Astrocyte (in vitro differentiated cells and primary cell): ENCODE measurements at regions not wholly inside any gene's neighbourhood (a gene's known extent, or its start where the extent isn't known, plus 50 kb on each side); places are given as distances from the start of the nearest gene placed in this dataset.

Experiments
- EZH2 ChIP-seq: IDR thresholded peaks from 2 replicates; pipeline ENCODE4 v1.6.1; 2012; ENCODE audit warnings: mild to moderate bottlenecking, low read length, inconsistent platforms; ENCODE audit not compliant: insufficient read depth
- TF ChIP-seq, protein P1 (sequence below): IDR thresholded peaks from 2 replicates; pipeline ENCODE4 v1.5.1; 2011; ENCODE audit warnings: low read depth, mild to moderate bottlenecking, inconsistent platforms, low read length, moderate library complexity; ENCODE audit not compliant: insufficient read depth

DNA sequence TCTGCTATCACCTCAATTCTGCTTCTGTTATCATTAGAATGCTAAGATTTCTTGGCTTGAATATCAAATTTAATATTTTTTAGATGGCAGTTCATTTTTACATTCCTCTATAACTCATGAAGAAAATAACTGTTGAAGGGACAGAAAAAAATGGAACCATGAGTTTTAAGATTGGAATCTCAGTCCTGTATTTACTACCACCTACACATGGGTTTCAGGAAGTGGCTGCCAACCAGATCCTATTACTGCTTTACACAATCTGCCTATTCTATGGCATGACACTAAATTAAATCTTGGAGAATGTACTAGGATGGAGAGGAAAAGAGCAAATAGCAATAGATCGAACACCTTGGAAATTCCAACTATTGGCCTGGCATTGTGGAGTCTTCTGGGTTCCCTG is 140.8 kb downstream of the DUSP6 start:
- TF ChIP-seq EZH2: no peak
- TF ChIP-seq, protein P1, sequence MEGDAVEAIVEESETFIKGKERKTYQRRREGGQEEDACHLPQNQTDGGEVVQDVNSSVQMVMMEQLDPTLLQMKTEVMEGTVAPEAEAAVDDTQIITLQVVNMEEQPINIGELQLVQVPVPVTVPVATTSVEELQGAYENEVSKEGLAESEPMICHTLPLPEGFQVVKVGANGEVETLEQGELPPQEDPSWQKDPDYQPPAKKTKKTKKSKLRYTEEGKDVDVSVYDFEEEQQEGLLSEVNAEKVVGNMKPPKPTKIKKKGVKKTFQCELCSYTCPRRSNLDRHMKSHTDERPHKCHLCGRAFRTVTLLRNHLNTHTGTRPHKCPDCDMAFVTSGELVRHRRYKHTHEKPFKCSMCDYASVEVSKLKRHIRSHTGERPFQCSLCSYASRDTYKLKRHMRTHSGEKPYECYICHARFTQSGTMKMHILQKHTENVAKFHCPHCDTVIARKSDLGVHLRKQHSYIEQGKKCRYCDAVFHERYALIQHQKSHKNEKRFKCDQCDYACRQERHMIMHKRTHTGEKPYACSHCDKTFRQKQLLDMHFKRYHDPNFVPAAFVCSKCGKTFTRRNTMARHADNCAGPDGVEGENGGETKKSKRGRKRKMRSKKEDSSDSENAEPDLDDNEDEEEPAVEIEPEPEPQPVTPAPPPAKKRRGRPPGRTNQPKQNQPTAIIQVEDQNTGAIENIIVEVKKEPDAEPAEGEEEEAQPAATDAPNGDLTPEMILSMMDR: no peak
